K562 (cell line): ENCODE measurements at regions not wholly inside any gene's neighbourhood (a gene's known extent, or its start where the extent isn't known, plus 50 kb on each side); places are given as distances from the start of the nearest gene placed in this dataset.

Experiments used
- ATAC-seq: fragments of 200-7000 bp; cut with Tn5 transposase; 3 replicates; pipeline ENCODE4 v1.9.1; 2020; ENCODE audit warnings: moderate library complexity
- BruUV-seq: library from RNA; stranded (reverse); fragments of 400-500 nt; replicated peaks from 2 replicates; lab custom pipeline; 2021; lab: Mats Ljungman, UMichigan
- CTCF ChIA-PET: fragments of 300-600 bp; formaldehyde crosslinking; extraction: SDS; loops from one replicate; lab custom pipeline; 2021; ENCODE audit warnings: low intra/inter-chr PET ratio; lab: Yijun Ruan, JAX
- POLR2A ChIA-PET: fragments of 300-600, 350-650 bp; sonication (Branson Sonifier 250); formaldehyde crosslinking; extraction: SDS; loops from one replicate; lab custom pipeline; 2021; ENCODE audit warnings: antibody characterized with exemption, inconsistent platforms; lab: Yijun Ruan, JAX
- DNase-seq, 4 experiments: peaks; one replicate each; pipeline versions ENCODE4 v3.0.0 to v3.0.0-alpha.2; 2011 to 2018; ENCODE audit warnings: low spot score in 3 of 4, mixed read lengths in 3 of 4; ENCODE audit errors: extremely low read depth in 1 of 4
- FAIRE-seq: peaks from 2 replicates; lab custom pipeline; 2011; peaks lifted over from hg19 to GRCh38; lab: Jason Lieb, UNC
- H2AFZ ChIP-seq: 2 replicates; pipeline ENCODE4 v1.6.0; 2011; ENCODE audit warnings: low read depth, low read length, control low read depth, inconsistent platforms
- H3K27ac ChIP-seq: fragments of 200-600 bp; 3 replicates; pipeline ENCODE4 v1.8.0; 2011; ENCODE audit warnings: low read depth, mild to moderate bottlenecking, control low read depth, inconsistent platforms, low read length, moderate library complexity, mixed read lengths; ENCODE audit errors: extremely low read depth
- H3K27me3 ChIP-seq, 2 experiments: fragments of 300-600 bp in 1 of 2; 2 replicates in 1 of 2; 3 replicates in 1 of 2; pipeline versions ENCODE4 v1.6.0 to v1.8.0; 2011; ENCODE audit warnings: inconsistent platforms in 2 of 2, low read length in 2 of 2, mild to moderate bottlenecking in 1 of 2, mixed read lengths in 1 of 2, moderate library complexity in 1 of 2; ENCODE audit not compliant: control insufficient read depth in 2 of 2, insufficient read depth in 2 of 2
- H3K36me3 ChIP-seq: fragments of 300-600 bp; 3 replicates; pipeline ENCODE4 v1.8.0; 2011; ENCODE audit warnings: mild to moderate bottlenecking, low read length, inconsistent platforms; ENCODE audit not compliant: control insufficient read depth, insufficient read depth
- H3K4me1 ChIP-seq, 2 experiments: fragments of 200-600 bp in 1 of 2; replicated peaks in 1 of 2; 2 replicates in 1 of 2; 3 replicates in 1 of 2; pipeline versions ENCODE4 v1.5.1 to v1.8.0; 2011; ENCODE audit warnings: inconsistent platforms in 2 of 2, low read length in 2 of 2, mild to moderate bottlenecking in 1 of 2, mixed read lengths in 1 of 2, moderate library complexity in 1 of 2; ENCODE audit not compliant: control insufficient read depth in 2 of 2, insufficient read depth in 2 of 2
- H3K4me2 ChIP-seq: 2 replicates; pipeline ENCODE4 v1.6.1; 2011; ENCODE audit warnings: low read length, control low read depth, inconsistent platforms, mixed read lengths; ENCODE audit not compliant: insufficient read depth
- H3K4me3 ChIP-seq: fragments of 200-600 bp; sonication (generic), shearing (Covaris generic); 2 replicates; pipeline ENCODE4 v1.5.1; 2016; ENCODE audit warnings: control low read depth, inconsistent platforms
- H3K79me2 ChIP-seq: fragments of 200-600 bp; 3 replicates; pipeline ENCODE4 v1.8.0; 2011; ENCODE audit warnings: low read length, inconsistent platforms; ENCODE audit not compliant: control insufficient read depth, insufficient read depth
- H3K9ac ChIP-seq, 2 experiments: 2 replicates each; pipeline versions ENCODE4 v1.6.0 to v1.6.1; 2011; ENCODE audit warnings: low read depth in 2 of 2, low read length in 2 of 2, control low read depth in 1 of 2, inconsistent platforms in 1 of 2, mild to moderate bottlenecking in 1 of 2, mixed read lengths in 1 of 2; ENCODE audit not compliant: insufficient read depth in 1 of 2
- H3K9me1 ChIP-seq: one replicate; pipeline ENCODE4 v1.6.0; 2011; ENCODE audit warnings: inconsistent platforms, mild to moderate bottlenecking, low read length, moderate library complexity; ENCODE audit not compliant: control insufficient read depth, insufficient read depth
- H3K9me3 ChIP-seq: replicated peaks from 2 replicates; pipeline ENCODE4 v1.5.1; 2011; ENCODE audit warnings: low read depth, low read length, inconsistent platforms; ENCODE audit not compliant: control insufficient read depth, insufficient read depth
- H4K20me1 ChIP-seq: replicated peaks from 2 replicates; pipeline ENCODE4 v1.6.1; 2011; ENCODE audit warnings: low read length, inconsistent platforms, mixed read lengths; ENCODE audit not compliant: control insufficient read depth, insufficient read depth
- ARID2 ChIP-seq: fragments of 450-650 bp; IDR thresholded peaks from 2 replicates; pipeline ENCODE4 v1.6.1; 2017; ENCODE audit warnings: antibody characterized with exemption, mild to moderate bottlenecking
- ARNT ChIP-seq, 2 experiments: fragments of 450-650 bp; IDR thresholded peaks; 2 replicates each; pipeline ENCODE4 v1.6.1; 2016; ENCODE audit warnings: mild to moderate bottlenecking in 1 of 2
- BACH1 ChIP-seq: fragments of 200-800 bp; sonication (Bioruptor generic); IDR thresholded peaks from 2 replicates; pipeline ENCODE4 v1.6.1; 2016; ENCODE audit warnings: missing genetic modification characterization, missing compliant biosample characterization
- BRD9 ChIP-seq: fragments of 450-650 bp; IDR thresholded peaks from 2 replicates; pipeline ENCODE4 v1.6.1; 2018; ENCODE audit warnings: low read depth; ENCODE audit not compliant: partially characterized antibody
- CBFA2T2 ChIP-seq: fragments of 450-650 bp; conservative IDR thresholded peaks from 2 replicates; pipeline ENCODE4 v1.6.1; 2017; ENCODE audit warnings: mild to moderate bottlenecking
- CHAMP1 ChIP-seq: fragments of 450-650 bp; IDR thresholded peaks from 2 replicates; pipeline ENCODE4 v1.6.1; 2016; ENCODE audit warnings: mild to moderate bottlenecking
- ETV1 ChIP-seq: fragments of 450-650 bp; conservative IDR thresholded peaks from 2 replicates; pipeline ENCODE4 v1.6.1; 2016; ENCODE audit warnings: missing genetic modification characterization, control low read depth, low read depth, missing compliant biosample characterization
- FOXA3 ChIP-seq, 2 experiments: fragments of 450-650 bp in 1 of 2; sonication (generic) in 1 of 2; formaldehyde crosslinking; IDR thresholded peaks in 1 of 2; conservative IDR thresholded peaks in 1 of 2; 2 replicates each; pipeline versions ENCODE4 v1.4.0 to v1.8.0; 2020 to 2022; ENCODE audit warnings: mild to moderate bottlenecking in 2 of 2, missing genetic modification reagents in 1 of 2
- FOXM1 ChIP-seq, 2 experiments: fragments of 450-650 bp in 1 of 2; sonication (generic) in 1 of 2; formaldehyde crosslinking in 1 of 2; IDR thresholded peaks; 2 replicates each; pipeline versions ENCODE4 v1.6.1 to v1.9.0; 2017 to 2022; ENCODE audit warnings: low read depth in 2 of 2, mild to moderate bottlenecking in 2 of 2, missing genetic modification reagents in 1 of 2, moderate library complexity in 1 of 2
- IFI16 ChIP-seq: fragments of 250-450 bp; sonication (Bioruptor Pico); IDR thresholded peaks from 2 replicates; pipeline ENCODE4 v2.1.2; 2022; ENCODE audit warnings: mild to moderate bottlenecking, inconsistent platforms
- ILK ChIP-seq: fragments of 450-650 bp; IDR thresholded peaks from 2 replicates; pipeline ENCODE4 v1.6.1; 2016; ENCODE audit warnings: missing genetic modification characterization, low read depth, mild to moderate bottlenecking, missing compliant biosample characterization, moderate library complexity, borderline replicate concordance
- NR0B1 ChIP-seq: fragments of 450-650 bp; IDR thresholded peaks from one replicate; pipeline ENCODE4 v1.6.1; 2018; ENCODE audit warnings: mild to moderate bottlenecking, moderate library complexity; ENCODE audit not compliant: partially characterized antibody
- RHOXF2B ChIP-seq: fragments of 250-450 bp; sonication (Bioruptor Pico); conservative IDR thresholded peaks from 2 replicates; pipeline ENCODE4 v1.5.1; 2021
- SREBF2 ChIP-seq: sonication (generic); formaldehyde crosslinking; IDR thresholded peaks from 2 replicates; pipeline ENCODE4 v1.4.0; 2020; ENCODE audit warnings: mild to moderate bottlenecking, missing genetic modification reagents
- TOE1 ChIP-seq, 2 experiments: fragments of 450-650 bp in 1 of 2; sonication (generic) in 1 of 2; formaldehyde crosslinking in 1 of 2; IDR thresholded peaks; 2 replicates each; pipeline versions ENCODE4 v1.7.1 to v1.8.0; 2016 to 2022; ENCODE audit warnings: borderline replicate concordance in 2 of 2, mild to moderate bottlenecking in 2 of 2, antibody characterized with exemption in 1 of 2, inconsistent platforms in 1 of 2, low read depth in 1 of 2, missing genetic modification reagents in 1 of 2, moderate library complexity in 1 of 2
- ZBTB1 ChIP-seq: sonication (generic); formaldehyde crosslinking; IDR thresholded peaks from 2 replicates; pipeline ENCODE4 v1.8.1; 2023; ENCODE audit warnings: missing genetic modification reagents, low read depth, mild to moderate bottlenecking, borderline replicate concordance
- WGBS: fragments of 100-300 bp; shearing (Covaris generic); methylation state at CpG from one replicate; pipeline ENCODE4 v1.1.6; 2016; ENCODE audit warnings: low coverage, mixed read lengths; ENCODE audit not compliant: insufficient coverage; ENCODE audit errors: missing lambda C conversion rate; 5-methylcytosine and 5-hydroxymethylcytosine counted together
- in situ Hi-C: fragments of 300-500 bp; cut with MboI; formaldehyde crosslinking; loops from 4 replicates; pipeline ENCODE4 v1.15.0; 2018; ENCODE audit warnings: inconsistent platforms, mixed read lengths
- intact Hi-C: fragments of 100-400 bp; cut with micrococcal nuclease; formaldehyde crosslinking; loops from 2 replicates; pipeline ENCODE4 v1.14.2; 2022
- TF ChIP-seq, protein P1 (sequence below): fragments of 250-450 bp; sonication (Bioruptor Pico); IDR thresholded peaks from 2 replicates; pipeline ENCODE4 v1.5.0; 2020; ENCODE audit warnings: mild to moderate bottlenecking

- no peak for FAIRE-seq
- 94% methylated on average over 2 of the region's 2 CpGs for WGBS
- no peak overlapping the region for H2AFZ ChIP-seq
- TF ChIP-seq, protein P1, sequence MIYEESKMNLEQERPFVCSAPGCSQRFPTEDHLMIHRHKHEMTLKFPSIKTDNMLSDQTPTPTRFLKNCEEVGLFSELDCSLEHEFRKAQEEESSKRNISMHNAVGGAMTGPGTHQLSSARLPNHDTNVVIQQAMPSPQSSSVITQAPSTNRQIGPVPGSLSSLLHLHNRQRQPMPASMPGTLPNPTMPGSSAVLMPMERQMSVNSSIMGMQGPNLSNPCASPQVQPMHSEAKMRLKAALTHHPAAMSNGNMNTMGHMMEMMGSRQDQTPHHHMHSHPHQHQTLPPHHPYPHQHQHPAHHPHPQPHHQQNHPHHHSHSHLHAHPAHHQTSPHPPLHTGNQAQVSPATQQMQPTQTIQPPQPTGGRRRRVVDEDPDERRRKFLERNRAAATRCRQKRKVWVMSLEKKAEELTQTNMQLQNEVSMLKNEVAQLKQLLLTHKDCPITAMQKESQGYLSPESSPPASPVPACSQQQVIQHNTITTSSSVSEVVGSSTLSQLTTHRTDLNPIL (CRISPR knock-in tag): no peak
- TF ChIP-seq NR0B1 (no peak), TOE1 (IDR thresholded peaks at IDR 0.05; ENCODE audit: borderline replicate concordance) (no peak), TOE1 (CRISPR knock-in tag; IDR thresholded peaks at IDR 0.05; ENCODE audit: borderline replicate concordance, low read depth) (no peak), ARNT (IDR thresholded peaks at IDR 0.05) (no peak), RHOXF2B (CRISPR knock-in tag) (no peak), ETV1 (tag) (no peak), CHAMP1 (no peak; the same call in 1 of the 2 replicates), FOXA3 (CRISPR knock-in tag; conservative IDR thresholded peaks at IDR 0.05 in 1 of 2, IDR thresholded peaks at IDR 0.05 in 1 of 2) (no peak), ZBTB1 (CRISPR knock-in tag) (no peak), ARID2 (no peak), BACH1 (tag) (peak; percentile 40; the same call in 1 of the 2 replicates), CBFA2T2 (no peak), ILK (tag) (no peak), FOXM1 (IDR thresholded peaks at IDR 0.05; ENCODE audit: low read depth) (no peak), FOXM1 (CRISPR knock-in tag; IDR thresholded peaks at IDR 0.05; ENCODE audit: low read depth) (no peak), BRD9 (no peak), IFI16 (CRISPR knock-in tag) (no peak), SREBF2 (CRISPR knock-in tag) (no peak)
These were observed 179.9 kb downstream of the PTH2R start for GRCh38 chr2:208586516-208586915.

More at GRCh38 chr2:208586516-208586915, 179.9 kb downstream of the PTH2R start:
- Histone ChIP-seq H3K4me2 (no peak overlapping the region), H3K4me1 (no peaks in the 10 kb centered on the region), H4K20me1 (no peaks in the 10 kb centered on the region), H3K4me3 (no peak overlapping the region), H3K9me3 (no peaks in the 10 kb centered on the region; the same call in none of the 2 replicates), H3K27me3 (no peaks in the 10 kb centered on the region), H3K9me1 (no peaks in the 10 kb centered on the region), H3K9ac (no peak overlapping the region), H3K36me3 (no peaks in the 10 kb centered on the region), H3K79me2 (no peaks in the 10 kb centered on the region; the same call in 2 of the 3 replicates), H3K27ac (no peak overlapping the region)
- CTCF ChIA-PET: no interaction called here
- ATAC-seq (no peak), DNase-seq (no peak)
- BruUV-seq: no TSS peak
- in situ Hi-C loops: no loop called here
- POLR2A ChIA-PET: no interaction called here
- intact Hi-C loops: no loop called here
